Mesendoderm (in vitro differentiated cells): ENCODE measurements at regions not wholly inside any gene's neighbourhood (a gene's known extent, or its start where the extent isn't known, plus 50 kb on each side); places are given as distances from the start of the nearest gene placed in this dataset.

Source experiments
- DNase-seq: peaks from one replicate; pipeline ENCODE4 v3.0.0; 2013
- H2AK5ac ChIP-seq: 2 replicates; pipeline ENCODE4 v1.6.1; 2013; ENCODE audit warnings: low read length, inconsistent platforms
- H2BK120ac ChIP-seq: 2 replicates; pipeline ENCODE4 v1.6.1; 2013; ENCODE audit warnings: low read depth, mild to moderate bottlenecking, low read length, moderate library complexity, mixed read lengths
- H2BK15ac ChIP-seq: replicated peaks from 2 replicates; pipeline ENCODE4 v1.6.1; 2013; ENCODE audit warnings: low read depth, mild to moderate bottlenecking, moderate library complexity
- H2BK5ac ChIP-seq: 2 replicates; pipeline ENCODE4 v1.6.1; 2013; ENCODE audit warnings: low read length, inconsistent platforms
- H3K18ac ChIP-seq: 2 replicates; pipeline ENCODE4 v1.6.1; 2013; ENCODE audit warnings: mild to moderate bottlenecking, low read length, mixed read lengths
- H3K23ac ChIP-seq: one replicate; pipeline ENCODE4 v1.6.1; 2013; ENCODE audit warnings: low read length
- H3K27ac ChIP-seq: 2 replicates; pipeline ENCODE4 v1.5.1; 2013; ENCODE audit warnings: low read depth, mild to moderate bottlenecking, inconsistent platforms, low read length, moderate library complexity
- H3K27me3 ChIP-seq: 2 replicates; pipeline ENCODE4 v1.6.1; 2013; ENCODE audit warnings: low read length, control low read depth, mild to moderate bottlenecking, inconsistent platforms; ENCODE audit not compliant: insufficient read depth, poor library complexity
- H3K36me3 ChIP-seq: 2 replicates; pipeline ENCODE4 v1.6.1; 2013; ENCODE audit warnings: low read length, inconsistent platforms; ENCODE audit not compliant: control insufficient read depth, insufficient read depth
- H3K4ac ChIP-seq: one replicate; pipeline ENCODE4 v1.6.1; 2013; ENCODE audit warnings: low read depth, mild to moderate bottlenecking, low read length, moderate library complexity
- H3K4me1 ChIP-seq: 2 replicates; pipeline ENCODE4 v1.6.1; 2013; ENCODE audit warnings: low read depth, low read length, inconsistent platforms; ENCODE audit not compliant: control insufficient read depth
- H3K4me2 ChIP-seq: 2 replicates; pipeline ENCODE4 v1.6.1; 2013; ENCODE audit warnings: low read length
- H3K4me3 ChIP-seq: 2 replicates; pipeline ENCODE4 v1.5.1; 2013; ENCODE audit warnings: mild to moderate bottlenecking, low read length
- H3K56ac ChIP-seq: one replicate; pipeline ENCODE4 v1.6.1; 2013; ENCODE audit warnings: low read length
- H3K79me1 ChIP-seq: 2 replicates; pipeline ENCODE4 v1.6.1; 2013; ENCODE audit warnings: low read length, inconsistent platforms
- H3K79me2 ChIP-seq: 2 replicates; pipeline ENCODE4 v1.6.1; 2013; ENCODE audit warnings: mild to moderate bottlenecking, low read length; ENCODE audit not compliant: control insufficient read depth, insufficient read depth
- H3K9ac ChIP-seq: 2 replicates; pipeline ENCODE4 v1.6.1; 2013; ENCODE audit warnings: low read length, inconsistent platforms
- H4K5ac ChIP-seq: one replicate; pipeline ENCODE4 v1.6.1; 2013; ENCODE audit warnings: low read length
- H4K8ac ChIP-seq: one replicate; pipeline ENCODE4 v1.6.1; 2013; ENCODE audit warnings: low read depth, mild to moderate bottlenecking, control low read depth, low read length, moderate library complexity
- WGBS: extraction: QIAGEN DNeasy Blood & Tissue Kit; methylation state at CpG from one replicate; pipeline ENCODE4 v1.1.7; 2013; ENCODE audit warnings: low lambda C conversion rate, missing lambda C conversion rate; ENCODE audit not compliant: insufficient coverage; ENCODE audit errors: extremely low coverage; 5-methylcytosine and 5-hydroxymethylcytosine counted together

DNA sequence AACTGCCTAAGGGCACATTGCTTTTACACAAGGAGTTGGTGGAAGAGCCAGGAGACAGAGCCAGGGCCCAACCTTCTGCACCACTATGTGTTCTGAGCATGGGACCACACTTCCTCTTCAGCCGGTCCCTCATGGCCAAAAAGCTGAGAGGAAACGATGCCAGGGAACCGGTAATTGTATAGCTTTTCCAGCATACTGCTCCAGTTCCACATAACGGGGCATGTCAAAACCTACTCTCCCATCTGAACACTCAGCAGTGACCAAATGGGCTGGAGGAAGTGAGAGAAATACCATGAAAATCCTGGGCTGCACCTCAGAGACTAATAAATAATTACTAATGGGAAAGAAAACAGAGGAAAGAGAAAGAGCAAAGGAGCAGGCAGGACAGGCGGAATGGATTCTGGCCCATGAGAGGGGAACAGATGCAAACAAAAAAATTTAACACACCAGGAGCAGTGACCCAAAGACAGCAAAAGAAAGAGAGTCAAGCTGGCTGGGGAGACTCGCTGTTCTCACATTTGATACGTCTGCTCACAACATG is 52.0 kb upstream of the BMP2 start:
- Histone ChIP-seq H3K36me3 (no peaks in the 10 kb centered on the region), H3K56ac (no peak overlapping the region), H2AK5ac (peak overlapping the region; percentile 16), H3K79me2 (no peaks in the 10 kb centered on the region), H3K18ac (no peak overlapping the region), H2BK15ac (no peak overlapping the region), H3K4ac (no peak overlapping the region), H3K27ac (no peak overlapping the region), H3K4me1 (peaks cover 2% of the 10 kb centered on the region), H3K79me1 (no peaks in the 10 kb centered on the region), H2BK5ac (no peak overlapping the region), H3K4me3 (no peak overlapping the region), H3K27me3 (no peaks in the 10 kb centered on the region), H3K23ac (no peak overlapping the region), H2BK120ac (no peak overlapping the region), H3K9ac (no peak overlapping the region), H4K8ac (no peak overlapping the region), H4K5ac (no peak overlapping the region), H3K4me2 (no peak overlapping the region)
- no CpG with 5 or more reads among the region's 7 CpGs for whole genome bisulfite sequencing
- no peak for DNase-seq

DNA sequence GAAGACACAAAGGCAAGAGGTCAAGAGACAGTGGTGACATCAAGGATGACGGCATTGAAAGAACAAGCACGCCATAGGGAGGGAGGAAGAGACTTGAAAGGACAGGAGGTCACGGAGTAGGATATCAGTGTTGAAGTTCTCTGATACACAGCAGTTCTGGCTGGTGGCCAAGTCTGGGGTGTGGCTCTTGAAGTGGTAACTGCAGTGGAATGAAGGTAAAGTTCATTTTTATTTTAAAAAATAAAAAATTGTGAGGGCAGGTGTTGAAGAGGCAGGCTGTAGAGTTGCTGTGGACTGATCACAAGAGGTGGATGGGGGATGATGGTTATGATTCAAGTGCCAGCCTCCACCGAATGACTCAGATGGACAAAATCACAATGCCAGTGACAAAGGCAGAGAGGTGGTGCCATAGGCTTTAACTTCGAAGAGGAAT is 53.2 kb upstream of the BMP2 start:
- Histone ChIP-seq H3K36me3 (no peaks in the 10 kb centered on the region), H3K4ac (no peak overlapping the region), H3K9ac (no peak overlapping the region), H3K27me3 (no peaks in the 10 kb centered on the region), H3K79me1 (no peaks in the 10 kb centered on the region), H2BK120ac (no peak overlapping the region), H4K8ac (no peak overlapping the region), H3K4me2 (no peak overlapping the region), H4K5ac (no peak overlapping the region), H3K4me3 (no peak overlapping the region), H2AK5ac (no peak overlapping the region), H3K23ac (no peak overlapping the region), H3K4me1 (peaks cover 2% of the 10 kb centered on the region), H3K18ac (no peak overlapping the region), H3K79me2 (no peaks in the 10 kb centered on the region), H3K56ac (no peak overlapping the region), H2BK15ac (no peak overlapping the region), H3K27ac (no peak overlapping the region), H2BK5ac (no peak overlapping the region)
- DNase-seq: no peak
- WGBS: no CpG with 5 or more reads among the region's 5 CpGs

DNA sequence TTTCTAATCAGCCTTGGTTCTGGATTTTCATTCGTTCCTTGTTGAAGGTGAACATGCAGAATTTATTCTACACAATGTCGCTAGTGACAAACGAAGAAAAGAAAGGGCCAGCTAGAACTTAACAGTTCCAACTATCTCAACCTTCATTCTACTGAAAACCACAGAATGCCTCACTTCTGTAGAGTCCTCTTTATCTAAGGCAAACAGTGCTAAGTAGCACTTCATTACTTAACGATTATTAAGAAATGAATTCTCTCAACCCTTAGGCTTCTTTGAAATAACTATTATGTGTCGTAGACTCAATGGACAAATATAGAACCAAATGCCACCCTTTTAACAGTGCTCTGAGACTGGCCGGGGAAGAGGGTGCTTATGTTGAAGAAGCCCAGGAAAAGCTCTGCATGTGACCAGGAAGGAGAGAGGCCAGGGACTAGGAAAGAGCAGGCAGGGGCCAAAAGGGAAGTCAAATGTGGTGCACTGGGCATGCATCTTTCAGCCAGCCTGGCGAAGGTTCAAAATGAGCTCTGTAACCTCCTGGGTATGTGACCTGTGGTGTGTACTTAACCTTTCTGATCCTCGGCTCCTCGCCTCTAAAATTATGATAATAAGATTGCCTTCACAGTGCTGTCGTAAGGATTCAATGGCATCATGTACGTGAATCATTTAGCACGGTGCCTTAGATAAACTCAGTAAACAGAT is 55.4 kb upstream of the BMP2 start:
- peak overlapping the region; percentile 96 for H3K18ac ChIP-seq
- H3K36me3 ChIP-seq: no peaks in the 10 kb centered on the region
- WGBS: no CpG with 5 or more reads among the region's 12 CpGs
- no peak overlapping the region for H4K5ac ChIP-seq
- H2BK15ac ChIP-seq: no peak overlapping the region
- peak overlapping the region; percentile 44 for H3K4ac ChIP-seq
- H3K56ac ChIP-seq: no peak overlapping the region
- H3K4me1 ChIP-seq: peaks cover 14% of the 10 kb centered on the region
- no peaks in the 10 kb centered on the region for H3K79me1 ChIP-seq
- H3K4me2 ChIP-seq: no peak overlapping the region
- no peak overlapping the region for H3K4me3 ChIP-seq
- no peaks in the 10 kb centered on the region for H3K27me3 ChIP-seq
- no peak overlapping the region for H3K23ac ChIP-seq
- DNase-seq: no peak
- H2AK5ac ChIP-seq: no peak overlapping the region
- no peak overlapping the region for H2BK5ac ChIP-seq
- H3K27ac ChIP-seq: no peak overlapping the region
- no peak overlapping the region for H4K8ac ChIP-seq
- H3K9ac ChIP-seq: no peak overlapping the region
- peak overlapping the region; percentile 88 for H2BK120ac ChIP-seq
- H3K79me2 ChIP-seq: no peaks in the 10 kb centered on the region

DNA sequence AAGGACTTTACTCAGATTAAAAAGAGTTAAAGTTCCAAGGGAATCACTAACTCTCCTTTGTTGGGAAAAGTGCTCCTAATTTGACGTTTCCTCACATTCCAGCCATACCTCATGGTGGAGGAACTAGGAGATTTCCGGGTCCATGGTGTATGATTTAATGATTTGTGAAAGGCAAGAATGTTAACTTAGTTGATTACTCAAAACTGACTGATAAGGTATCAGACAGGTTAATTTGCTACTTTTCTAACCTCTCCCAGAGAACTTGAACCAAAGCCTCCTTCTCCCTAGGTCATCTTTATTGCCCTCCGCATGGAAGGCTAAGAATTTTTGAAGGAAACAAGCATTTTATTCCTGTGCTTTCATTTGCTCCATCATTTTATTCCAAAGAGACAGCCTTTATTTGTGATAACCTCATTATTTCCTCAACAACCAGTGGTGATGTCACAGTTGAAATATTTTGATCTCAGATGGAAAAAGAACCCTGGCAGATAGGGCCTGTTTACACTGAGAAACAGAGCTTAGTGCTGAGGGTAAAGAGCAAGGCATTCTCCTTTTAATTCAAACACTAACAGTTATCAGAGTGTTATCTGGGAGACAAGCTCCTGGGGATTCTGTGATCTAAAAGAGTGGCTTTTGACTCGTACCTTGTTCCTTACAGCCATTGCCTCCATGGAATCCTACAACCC is 57.4 kb upstream of the BMP2 start:
- no CpG with 5 or more reads among the region's 4 CpGs for WGBS
- H3K23ac ChIP-seq: no peak overlapping the region
- H3K4me2 ChIP-seq: no peak overlapping the region
- H2BK120ac ChIP-seq: peak overlapping the region; percentile 64
- peak overlapping the region; percentile 32 for H3K27ac ChIP-seq
- no peaks in the 10 kb centered on the region for H3K36me3 ChIP-seq
- H2AK5ac ChIP-seq: no peak overlapping the region
- H3K27me3 ChIP-seq: no peaks in the 10 kb centered on the region
- peak overlapping the region; percentile 36 for H2BK5ac ChIP-seq
- H3K56ac ChIP-seq: no peak overlapping the region
- no peak overlapping the region for H3K4ac ChIP-seq
- no peak overlapping the region for H3K4me3 ChIP-seq
- DNase-seq: peak; percentile 96
- peak overlapping the region; percentile 25 for H3K18ac ChIP-seq
- no peaks in the 10 kb centered on the region for H3K79me2 ChIP-seq
- peaks cover 22% of the 10 kb centered on the region for H3K4me1 ChIP-seq
- H4K8ac ChIP-seq: no peak overlapping the region
- no peak overlapping the region for H3K9ac ChIP-seq
- H2BK15ac ChIP-seq: no peak overlapping the region
- H3K79me1 ChIP-seq: no peaks in the 10 kb centered on the region
- no peak overlapping the region for H4K5ac ChIP-seq

DNA sequence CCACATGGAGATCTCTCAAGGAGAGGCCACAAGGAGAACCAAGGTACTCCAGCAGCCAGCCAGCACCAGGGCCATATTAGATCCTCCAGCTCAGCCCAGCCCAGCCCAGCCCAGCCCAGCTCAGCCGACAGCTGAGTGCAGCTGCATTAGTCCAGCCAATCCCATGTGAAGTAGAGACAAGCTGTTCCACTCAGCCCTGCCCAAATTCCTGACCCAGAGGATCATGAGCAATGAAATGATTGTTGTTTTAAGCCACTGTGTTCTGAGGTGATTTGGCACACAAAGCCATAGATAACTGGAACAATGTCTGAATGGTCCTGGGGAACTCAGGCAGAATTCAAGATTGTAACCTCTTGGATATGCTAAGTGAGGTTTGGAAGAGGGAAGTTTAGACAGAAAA is 59.5 kb upstream of the BMP2 start:
- Histone ChIP-seq H3K4me3 (no peak overlapping the region), H3K4me1 (peaks cover 25% of the 10 kb centered on the region)

More for the DNA sequence above, 59.5 kb upstream of the BMP2 start:
- no peaks in the 10 kb centered on the region for H3K36me3 ChIP-seq
- peak overlapping the region; percentile 87 for H2BK5ac ChIP-seq
- peak overlapping the region; percentile 100 for H3K4ac ChIP-seq
- H3K27me3 ChIP-seq: no peaks in the 10 kb centered on the region
- H2BK120ac ChIP-seq: peak overlapping the region; percentile 95
- peak; percentile 86 for DNase-seq
- no peaks in the 10 kb centered on the region for H3K79me1 ChIP-seq
- H2AK5ac ChIP-seq: no peak overlapping the region
- H3K23ac ChIP-seq: no peak overlapping the region
- peak overlapping the region; percentile 57 for H3K56ac ChIP-seq
- WGBS: no CpG with 5 or more reads among the region's 1 CpG
- H3K18ac ChIP-seq: peak overlapping the region; percentile 89
- H3K27ac ChIP-seq: peak overlapping the region; percentile 73
- no peak overlapping the region for H2BK15ac ChIP-seq
- no peak overlapping the region for H3K4me2 ChIP-seq
- no peak overlapping the region for H4K8ac ChIP-seq
- no peak overlapping the region for H4K5ac ChIP-seq
- H3K79me2 ChIP-seq: no peaks in the 10 kb centered on the region
- no peak overlapping the region for H3K9ac ChIP-seq
